HFFc6 (cell line): ENCODE measurements at regions not wholly inside any gene's neighbourhood (a gene's known extent, or its start where the extent isn't known, plus 50 kb on each side); places are given as distances from the start of the nearest gene placed in this dataset.

Source experiments
- DNase-seq: peaks from one replicate; pipeline ENCODE4 v3.0.0-alpha.2; 2018
- H3K27ac Mint-ChIP-seq: 2 replicates; pipeline ENCODE4 v1.8.0; 2020; ENCODE audit warnings: mild to moderate bottlenecking, mixed read lengths
- H3K27me3 Mint-ChIP-seq: 2 replicates; pipeline ENCODE4 v1.8.0; 2021; ENCODE audit warnings: mild to moderate bottlenecking, moderate library complexity, mixed read lengths; ENCODE audit not compliant: insufficient read depth
- H3K36me3 Mint-ChIP-seq: 2 replicates; pipeline ENCODE4 v1.8.0; 2021; ENCODE audit warnings: low read depth, mixed read lengths
- H3K4me1 Mint-ChIP-seq: 2 replicates; pipeline ENCODE4 v1.8.0; 2020; ENCODE audit warnings: low read depth, mixed read lengths
- H3K4me3 Mint-ChIP-seq: 2 replicates; pipeline ENCODE4 v1.8.0; 2020; ENCODE audit warnings: mild to moderate bottlenecking, moderate library complexity, mixed read lengths
- H3K9me3 Mint-ChIP-seq: 2 replicates; pipeline ENCODE4 v1.8.0; 2020; ENCODE audit warnings: mild to moderate bottlenecking, mixed read lengths
- TF ChIP-seq, protein P1 (sequence below): fragments of 200-600 bp; sonication (generic); IDR thresholded peaks from 2 replicates; pipeline ENCODE4 v1.5.0; 2021; ENCODE audit warnings: antibody characterized with exemption, mild to moderate bottlenecking

DNA sequence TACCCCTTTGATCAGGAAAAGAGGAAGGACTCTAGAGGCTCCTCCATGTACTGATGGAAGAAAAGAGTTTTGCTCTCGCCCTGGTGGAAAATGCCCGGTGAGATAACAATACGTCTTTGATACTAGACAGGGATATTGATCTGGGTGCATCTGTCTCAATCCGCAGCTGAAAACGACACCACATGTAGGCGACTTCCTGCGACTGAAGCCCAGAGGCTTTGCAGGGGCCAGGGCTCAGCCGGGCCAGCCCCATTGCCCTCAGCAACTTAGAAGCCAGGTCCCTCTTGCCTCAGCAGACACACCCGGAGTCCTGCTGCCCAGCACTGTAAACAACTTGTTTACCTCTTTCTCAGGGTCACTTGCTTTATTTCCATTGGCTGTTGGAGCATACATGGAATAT is 409.4 kb downstream of the IRS2 start:
- H3K27me3 Mint-ChIP-seq, result peaks cover 3% of the 10 kb centered on the region
- peaks cover 15% of the 10 kb centered on the region for H3K4me1 Mint-ChIP-seq
- TF ChIP-seq, protein P1, sequence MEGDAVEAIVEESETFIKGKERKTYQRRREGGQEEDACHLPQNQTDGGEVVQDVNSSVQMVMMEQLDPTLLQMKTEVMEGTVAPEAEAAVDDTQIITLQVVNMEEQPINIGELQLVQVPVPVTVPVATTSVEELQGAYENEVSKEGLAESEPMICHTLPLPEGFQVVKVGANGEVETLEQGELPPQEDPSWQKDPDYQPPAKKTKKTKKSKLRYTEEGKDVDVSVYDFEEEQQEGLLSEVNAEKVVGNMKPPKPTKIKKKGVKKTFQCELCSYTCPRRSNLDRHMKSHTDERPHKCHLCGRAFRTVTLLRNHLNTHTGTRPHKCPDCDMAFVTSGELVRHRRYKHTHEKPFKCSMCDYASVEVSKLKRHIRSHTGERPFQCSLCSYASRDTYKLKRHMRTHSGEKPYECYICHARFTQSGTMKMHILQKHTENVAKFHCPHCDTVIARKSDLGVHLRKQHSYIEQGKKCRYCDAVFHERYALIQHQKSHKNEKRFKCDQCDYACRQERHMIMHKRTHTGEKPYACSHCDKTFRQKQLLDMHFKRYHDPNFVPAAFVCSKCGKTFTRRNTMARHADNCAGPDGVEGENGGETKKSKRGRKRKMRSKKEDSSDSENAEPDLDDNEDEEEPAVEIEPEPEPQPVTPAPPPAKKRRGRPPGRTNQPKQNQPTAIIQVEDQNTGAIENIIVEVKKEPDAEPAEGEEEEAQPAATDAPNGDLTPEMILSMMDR, result no peak
- DNase-seq, result no peak
- H3K27ac Mint-ChIP-seq, result no peak overlapping the region
- no peaks in the 10 kb centered on the region for H3K36me3 Mint-ChIP-seq
- H3K9me3 Mint-ChIP-seq, result no peaks in the 10 kb centered on the region
- H3K4me3 Mint-ChIP-seq, result no peak overlapping the region

DNA sequence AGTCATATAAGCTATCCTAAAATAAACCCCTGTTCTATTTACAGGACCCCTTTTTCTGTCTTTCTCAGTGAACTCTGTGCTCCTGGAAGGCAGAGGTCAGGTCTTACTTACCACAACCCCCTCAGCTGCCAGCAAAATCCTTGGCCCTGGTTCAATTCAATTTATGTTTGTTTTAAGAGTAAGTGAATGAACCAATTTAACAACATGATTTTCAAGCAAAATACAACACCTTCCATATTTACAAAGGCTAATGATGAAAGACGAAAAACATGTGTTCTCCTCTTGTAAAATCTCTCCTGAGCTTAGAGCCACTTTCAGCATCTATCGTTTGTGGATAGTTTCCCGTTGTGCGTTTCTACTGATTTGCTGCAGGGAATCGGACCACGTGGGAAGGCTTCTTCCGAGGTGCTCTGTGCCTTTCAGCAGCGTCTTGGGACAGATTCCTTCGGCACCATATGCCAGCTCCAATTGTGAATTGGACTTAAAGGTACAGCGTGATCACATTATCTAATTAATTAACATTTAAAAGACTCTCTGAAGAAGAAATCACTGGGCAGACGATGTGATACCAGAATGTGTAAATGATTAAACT is 411.7 kb downstream of the IRS2 start:
- Mint-ChIP-seq H3K27ac (no peak overlapping the region), H3K27me3 (peaks cover 5% of the 10 kb centered on the region), H3K9me3 (no peaks in the 10 kb centered on the region), H3K36me3 (no peaks in the 10 kb centered on the region), H3K4me3 (no peak overlapping the region), H3K4me1 (no peaks in the 10 kb centered on the region)
- DNase-seq, result no peak
- TF ChIP-seq, protein P1, result no peak

DNA sequence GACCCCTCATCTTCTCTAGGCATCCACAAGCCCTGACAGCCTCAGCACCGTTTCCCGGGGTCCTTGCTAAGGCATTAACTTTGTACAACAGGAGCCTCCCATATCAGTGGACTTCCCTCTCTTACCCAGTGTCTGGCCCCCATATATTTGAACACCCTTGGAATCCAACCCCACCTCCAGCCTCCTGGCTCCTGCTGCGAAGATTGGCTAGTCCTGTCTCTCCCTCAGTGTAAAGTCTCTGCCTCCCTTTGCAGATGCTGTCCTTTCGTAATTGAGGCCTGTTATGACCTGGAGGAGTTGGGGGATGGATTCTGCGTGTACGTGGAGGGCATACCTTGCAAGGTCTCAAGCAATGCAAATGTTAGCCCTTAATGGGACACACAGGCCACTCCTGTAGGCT is 413.7 kb downstream of the IRS2 start:
- Mint-ChIP-seq H3K4me1 (no peaks in the 10 kb centered on the region), H3K4me3 (no peak overlapping the region), H3K27me3 (peaks cover 5% of the 10 kb centered on the region), H3K36me3 (no peaks in the 10 kb centered on the region), H3K27ac (no peak overlapping the region), H3K9me3 (no peaks in the 10 kb centered on the region)
- DNase-seq, result no peak
- TF ChIP-seq, protein P1, result no peak

DNA sequence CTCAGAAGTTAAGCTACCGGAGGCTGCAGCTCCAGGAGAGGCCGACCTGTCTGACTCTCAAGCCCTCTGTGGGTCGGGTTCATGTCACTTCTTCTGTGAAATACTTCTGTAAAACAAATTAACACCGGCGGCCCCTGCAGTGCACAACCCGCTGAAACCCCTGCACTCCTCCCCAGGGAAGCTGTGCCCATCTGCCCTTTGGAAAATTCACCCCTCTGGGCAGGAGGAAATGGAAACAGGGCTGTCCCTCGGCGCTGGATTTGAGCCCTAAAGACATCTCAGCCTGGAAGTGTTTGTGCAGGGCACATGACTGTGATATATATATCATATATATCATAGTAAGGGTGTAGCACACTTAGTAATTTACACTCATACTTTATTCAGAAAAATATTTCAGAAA is 415.3 kb downstream of the IRS2 start:
- no peak for DNase-seq
- TF ChIP-seq, protein P1, result no peak
- no peaks in the 10 kb centered on the region for H3K4me1 Mint-ChIP-seq
- H3K9me3 Mint-ChIP-seq, result no peaks in the 10 kb centered on the region; the same call in 1 of the 2 replicates
- H3K36me3 Mint-ChIP-seq, result no peaks in the 10 kb centered on the region
- H3K27ac Mint-ChIP-seq, result no peak overlapping the region
- no peak overlapping the region for H3K4me3 Mint-ChIP-seq
- peaks cover 5% of the 10 kb centered on the region; the same call in 1 of the 2 replicates for H3K27me3 Mint-ChIP-seq

DNA sequence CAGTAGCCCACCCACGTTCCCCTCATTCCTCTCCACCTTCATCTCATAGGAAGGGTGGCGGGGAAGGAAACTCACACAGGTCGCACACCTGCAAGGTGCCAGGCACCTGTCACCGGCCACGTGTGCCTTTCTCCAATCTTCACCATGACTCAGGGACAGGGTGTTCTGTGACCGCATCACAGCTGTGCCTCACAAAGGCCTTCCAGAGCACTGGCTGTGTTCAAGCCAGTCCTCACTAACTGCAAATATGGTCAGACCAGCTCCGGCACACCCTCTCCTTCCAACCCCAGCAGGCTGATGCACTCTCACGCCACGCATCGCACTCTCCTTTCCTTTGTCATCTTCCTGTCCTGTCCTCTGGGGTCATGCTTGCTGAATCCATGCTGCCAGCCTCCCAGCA is 415.9 kb downstream of the IRS2 start:
- DNase-seq, result no peak
- H3K36me3 Mint-ChIP-seq, result no peaks in the 10 kb centered on the region
- no peaks in the 10 kb centered on the region for H3K4me1 Mint-ChIP-seq
- H3K27me3 Mint-ChIP-seq, result peaks cover 5% of the 10 kb centered on the region; the same call in 1 of the 2 replicates
- no peaks in the 10 kb centered on the region; the same call in 1 of the 2 replicates for H3K9me3 Mint-ChIP-seq
- H3K4me3 Mint-ChIP-seq, result no peak overlapping the region
- TF ChIP-seq, protein P1, result no peak
- no peak overlapping the region for H3K27ac Mint-ChIP-seq
